ENCODE measurements at regions not wholly inside any gene's neighbourhood (a gene's known extent, or its start where the extent isn't known, plus 50 kb on each side); places are given as distances from the start of the nearest gene placed in this dataset.

GRCh38 chr19:28855216-28855615 is 357.7 kb downstream of the UQCRFS1 start:
- Histone ChIP-seq H3K27ac (replicated peaks; ENCODE audit: low read length) (no peak overlapping the region), H4K91ac (ENCODE audit: low read depth, low read length, poor library complexity) (no peak overlapping the region), H2BK120ac (ENCODE audit: low read depth, low read length) (no peak overlapping the region), H4K8ac (ENCODE audit: low read depth, low read length) (no peak overlapping the region), H2BK5ac (ENCODE audit: low read length) (no peak overlapping the region), H2BK15ac (ENCODE audit: low read length) (no peak overlapping the region), H3K36me3 (replicated peaks in 1 of 2; ENCODE audit: control insufficient read depth in 2 of 2, insufficient read depth in 2 of 2, low read length in 2 of 2) (no peaks in the 10 kb centered on the region), H3K27me3 (ENCODE audit: control insufficient read depth in 3 of 3, insufficient read depth in 3 of 3, low read depth in 1 of 3, low read length in 3 of 3) (no peaks in the 10 kb centered on the region), H2AFZ (ENCODE audit: low read length) (no peak overlapping the region), H3K4me1 (ENCODE audit: control insufficient read depth in 2 of 2, insufficient read depth in 1 of 2, low read depth in 1 of 2, low read length in 2 of 2) (no peaks in the 10 kb centered on the region), H3K4me3 (ENCODE audit: low read length in 2 of 2) (no peak overlapping the region), H3K4ac (ENCODE audit: low read length) (no peak overlapping the region), H3K9ac (ENCODE audit: low read depth, low read length, poor library complexity) (no peak overlapping the region), H3K9me3 (replicated peaks in 1 of 2; ENCODE audit: control insufficient read depth in 2 of 2, insufficient read depth in 1 of 2, low read depth in 1 of 2, low read length in 2 of 2) (peaks cover 0 to 2% of the 10 kb centered on the region in 2 donors), H3K14ac (ENCODE audit: low read length) (no peak overlapping the region), H2BK12ac (ENCODE audit: low read length) (no peak overlapping the region), H3K18ac (ENCODE audit: low read length) (no peak overlapping the region), H3K79me1 (ENCODE audit: low read depth, low read length) (no peaks in the 10 kb centered on the region), H2AK5ac (ENCODE audit: low read depth, low read length) (no peak overlapping the region), H3K23ac (ENCODE audit: low read depth, low read length, poor library complexity) (no peak overlapping the region), H3K4me2 (ENCODE audit: insufficient read depth, low read length, poor library complexity, severe bottlenecking) (no peak overlapping the region)
- DNase-seq (ENCODE audit: low spot score): no peak
- no CpG with 5 or more reads among the region's 3 CpGs for WGBS, 2 donors (ENCODE audit: extremely low coverage in 2 of 2, insufficient read length in 2 of 2, insufficient replicate concordance in 1 of 2)

- Histone ChIP-seq H2BK5ac (ENCODE audit: low read length) (no peak overlapping the region), H3K4me1 (ENCODE audit: control insufficient read depth in 2 of 2, insufficient read depth in 1 of 2, low read depth in 1 of 2, low read length in 2 of 2) (no peaks in the 10 kb centered on the region), H3K4me2 (ENCODE audit: insufficient read depth, low read length, poor library complexity, severe bottlenecking) (no peak overlapping the region), H2BK15ac (ENCODE audit: low read length) (no peak overlapping the region), H3K9me3 (replicated peaks in 1 of 2; ENCODE audit: control insufficient read depth in 2 of 2, insufficient read depth in 1 of 2, low read depth in 1 of 2, low read length in 2 of 2) (peaks cover 0 to 3% of the 10 kb centered on the region in 2 donors), H3K14ac (ENCODE audit: low read length) (no peak overlapping the region), H3K4me3 (ENCODE audit: low read length in 2 of 2) (no peak overlapping the region), H3K27ac (replicated peaks; ENCODE audit: low read length) (no peak overlapping the region), H2AFZ (ENCODE audit: low read length) (no peak overlapping the region), H4K8ac (ENCODE audit: low read depth, low read length) (no peak overlapping the region), H3K36me3 (replicated peaks in 1 of 2; ENCODE audit: control insufficient read depth in 2 of 2, insufficient read depth in 2 of 2, low read length in 2 of 2) (no peaks in the 10 kb centered on the region), H2AK5ac (ENCODE audit: low read depth, low read length) (no peak overlapping the region), H2BK12ac (ENCODE audit: low read length) (no peak overlapping the region), H3K4ac (ENCODE audit: low read length) (no peak overlapping the region), H3K79me1 (ENCODE audit: low read depth, low read length) (no peaks in the 10 kb centered on the region), H3K23ac (ENCODE audit: low read depth, low read length, poor library complexity) (no peak overlapping the region), H3K18ac (ENCODE audit: low read length) (no peak overlapping the region), H2BK120ac (ENCODE audit: low read depth, low read length) (no peak overlapping the region), H4K91ac (ENCODE audit: low read depth, low read length, poor library complexity) (no peak overlapping the region), H3K9ac (ENCODE audit: low read depth, low read length, poor library complexity) (no peak overlapping the region), H3K27me3 (ENCODE audit: control insufficient read depth in 3 of 3, insufficient read depth in 3 of 3, low read depth in 1 of 3, low read length in 3 of 3) (no peaks in the 10 kb centered on the region)
- no peak for DNase-seq (ENCODE audit: low spot score)
- WGBS, 2 donors (ENCODE audit: extremely low coverage in 2 of 2, insufficient read length in 2 of 2, insufficient replicate concordance in 1 of 2): no CpG with 5 or more reads among the region's 4 CpGs
These were observed 365.5 kb downstream of the UQCRFS1 start for GRCh38 chr19:28847468-28847867.

GRCh38 chr19:28846094-28846812 is 366.7 kb downstream of the UQCRFS1 start:
- WGBS, 2 donors (ENCODE audit: extremely low coverage in 2 of 2, insufficient read length in 2 of 2, insufficient replicate concordance in 1 of 2): 100% methylated on average over 1 of the region's 4 CpGs
- Histone ChIP-seq H4K91ac (ENCODE audit: low read depth, low read length, poor library complexity) (no peak overlapping the region), H3K4me3 (ENCODE audit: low read length in 2 of 2) (no peak overlapping the region), H2AFZ (ENCODE audit: low read length) (no peak overlapping the region), H3K27me3 (ENCODE audit: control insufficient read depth in 3 of 3, insufficient read depth in 3 of 3, low read depth in 1 of 3, low read length in 3 of 3) (no peaks in the 10 kb centered on the region), H2BK15ac (ENCODE audit: low read length) (no peak overlapping the region), H3K23ac (ENCODE audit: low read depth, low read length, poor library complexity) (no peak overlapping the region), H3K14ac (ENCODE audit: low read length) (no peak overlapping the region), H3K4me1 (ENCODE audit: control insufficient read depth in 2 of 2, insufficient read depth in 1 of 2, low read depth in 1 of 2, low read length in 2 of 2) (peaks cover 0 to 3% of the 10 kb centered on the region in 2 donors), H3K18ac (ENCODE audit: low read length) (no peak overlapping the region), H3K27ac (replicated peaks; ENCODE audit: low read length) (no peak overlapping the region), H2BK12ac (ENCODE audit: low read length) (no peak overlapping the region), H3K9me3 (replicated peaks in 1 of 2; ENCODE audit: control insufficient read depth in 2 of 2, insufficient read depth in 1 of 2, low read depth in 1 of 2, low read length in 2 of 2) (peaks cover 0 to 3% of the 10 kb centered on the region in 2 donors), H2AK5ac (ENCODE audit: low read depth, low read length) (no peak overlapping the region), H2BK120ac (ENCODE audit: low read depth, low read length) (no peak overlapping the region), H3K9ac (ENCODE audit: low read depth, low read length, poor library complexity) (no peak overlapping the region), H3K4ac (ENCODE audit: low read length) (no peak overlapping the region), H3K4me2 (ENCODE audit: insufficient read depth, low read length, poor library complexity, severe bottlenecking) (no peak overlapping the region), H3K36me3 (replicated peaks in 1 of 2; ENCODE audit: control insufficient read depth in 2 of 2, insufficient read depth in 2 of 2, low read length in 2 of 2) (no peaks in the 10 kb centered on the region), H4K8ac (ENCODE audit: low read depth, low read length) (no peak overlapping the region), H2BK5ac (ENCODE audit: low read length) (no peak overlapping the region), H3K79me1 (ENCODE audit: low read depth, low read length) (no peaks in the 10 kb centered on the region)
- DNase-seq (ENCODE audit: low spot score): no peak

GRCh38 chr19:28843761-28844492 is 369.0 kb downstream of the UQCRFS1 start:
- H3K9me3 ChIP-seq (replicated peaks in 1 of 2; ENCODE audit: control insufficient read depth in 2 of 2, insufficient read depth in 1 of 2, low read depth in 1 of 2, low read length in 2 of 2): peaks cover 0 to 3% of the 10 kb centered on the region in 2 donors
- no peak overlapping the region for H2BK5ac ChIP-seq (ENCODE audit: low read length)
- no peak overlapping the region for H2AK5ac ChIP-seq (ENCODE audit: low read depth, low read length)
- no peak overlapping the region for H3K18ac ChIP-seq (ENCODE audit: low read length)
- no peaks in the 10 kb centered on the region for H3K36me3 ChIP-seq (replicated peaks in 1 of 2; ENCODE audit: control insufficient read depth in 2 of 2, insufficient read depth in 2 of 2, low read length in 2 of 2)
- H3K4me2 ChIP-seq (ENCODE audit: insufficient read depth, low read length, poor library complexity, severe bottlenecking): no peak overlapping the region
- H2BK15ac ChIP-seq (ENCODE audit: low read length): no peak overlapping the region
- H2BK12ac ChIP-seq (ENCODE audit: low read length): no peak overlapping the region
- H3K4me3 ChIP-seq (ENCODE audit: low read length in 2 of 2): no peak overlapping the region
- no peak overlapping the region for H4K91ac ChIP-seq (ENCODE audit: low read depth, low read length, poor library complexity)
- no peak for DNase-seq (ENCODE audit: low spot score)
- no peak overlapping the region for H3K14ac ChIP-seq (ENCODE audit: low read length)
- H3K23ac ChIP-seq (ENCODE audit: low read depth, low read length, poor library complexity): no peak overlapping the region
- H3K9ac ChIP-seq (ENCODE audit: low read depth, low read length, poor library complexity): no peak overlapping the region
- no peak overlapping the region for H3K4ac ChIP-seq (ENCODE audit: low read length)
- peaks cover 0 to 7% of the 10 kb centered on the region in 2 donors for H3K4me1 ChIP-seq (ENCODE audit: control insufficient read depth in 2 of 2, insufficient read depth in 1 of 2, low read depth in 1 of 2, low read length in 2 of 2)
- no peaks in the 10 kb centered on the region for H3K27me3 ChIP-seq (ENCODE audit: control insufficient read depth in 3 of 3, insufficient read depth in 3 of 3, low read depth in 1 of 3, low read length in 3 of 3)
- no peak overlapping the region for H4K8ac ChIP-seq (ENCODE audit: low read depth, low read length)
- H3K79me1 ChIP-seq (ENCODE audit: low read depth, low read length): no peaks in the 10 kb centered on the region
- WGBS, 2 donors (ENCODE audit: extremely low coverage in 2 of 2, insufficient read length in 2 of 2, insufficient replicate concordance in 1 of 2): no CpG with 5 or more reads among the region's 6 CpGs
- H2BK120ac ChIP-seq (ENCODE audit: low read depth, low read length): no peak overlapping the region
- H2AFZ ChIP-seq (ENCODE audit: low read length): no peak overlapping the region
- no peak overlapping the region for H3K27ac ChIP-seq (replicated peaks; ENCODE audit: low read length)

Measured in neuronal stem cell (in vitro differentiated cells).